DMS79 treated with DMSO at 0.1 percent for 48 hours (cell line): ENCODE measurements at regions not wholly inside any gene's neighbourhood (a gene's known extent, or its start where the extent isn't known, plus 50 kb on each side); places are given as distances from the start of the nearest gene placed in this dataset.

Experiments used
- DNase-seq: peaks from one replicate; lab custom pipeline; 2025; lab: John Stamatoyannopoulos, UW

GRCh38 chr11:71356904-71357303 lies 91.3 kb downstream of the DHCR7 start:
- no peak for DNase-seq

- no peak for DNase-seq
Measured at GRCh38 chr11:71356280-71356876, 91.8 kb downstream of the DHCR7 start.

- DNase-seq = no peak
Measured at GRCh38 chr11:71355281-71355680, 92.9 kb downstream of the DHCR7 start.

- no peak for DNase-seq
Measured at GRCh38 chr11:71354394-71355105, 93.6 kb downstream of the DHCR7 start.

- DNase-seq = no peak
Measured at GRCh38 chr11:71352748-71353147, 95.4 kb downstream of the DHCR7 start.

- DNase-seq = no peak
Measured at GRCh38 chr11:71352226-71352625, 96.0 kb downstream of the DHCR7 start.

GRCh38 chr11:71349627-71350026 lies 97.2 kb upstream of the SHANK2 start:
- DNase-seq = no peak

- DNase-seq = no peak
Measured at GRCh38 chr11:71343828-71344400, 91.5 kb upstream of the SHANK2 start.

GRCh38 chr11:71342951-71343827 lies 90.8 kb upstream of the SHANK2 start:
- DNase-seq = peak; percentile 35

GRCh38 chr11:71342116-71342515 lies 89.7 kb upstream of the SHANK2 start:
- no peak for DNase-seq

GRCh38 chr11:71341596-71341995 lies 89.2 kb upstream of the SHANK2 start:
- no peak for DNase-seq

GRCh38 chr11:71341173-71341572 lies 88.8 kb upstream of the SHANK2 start:
- DNase-seq = no peak

- DNase-seq = no peak
Measured at GRCh38 chr11:71340086-71340606, 87.8 kb upstream of the SHANK2 start.

- no peak for DNase-seq
Measured at GRCh38 chr11:71339396-71339881, 87.1 kb upstream of the SHANK2 start.

- no peak for DNase-seq
Measured at GRCh38 chr11:71338801-71339395, 86.5 kb upstream of the SHANK2 start.

GRCh38 chr11:71336996-71337754 lies 84.8 kb upstream of the SHANK2 start:
- DNase-seq = no peak

- no peak for DNase-seq
Measured at GRCh38 chr11:71336176-71336995, 84.0 kb upstream of the SHANK2 start.

- DNase-seq = no peak
Measured at GRCh38 chr11:71335371-71335770, 83.0 kb upstream of the SHANK2 start.

- no peak for DNase-seq
Measured at GRCh38 chr11:71334191-71334590, 81.8 kb upstream of the SHANK2 start.

GRCh38 chr11:71333473-71333872 lies 81.1 kb upstream of the SHANK2 start:
- no peak for DNase-seq
